Osteoblast (primary cell): ENCODE measurements at regions not wholly inside any gene's neighbourhood (a gene's known extent, or its start where the extent isn't known, plus 50 kb on each side); places are given as distances from the start of the nearest gene placed in this dataset.

Experiments
- DNase-seq: peaks from one replicate; pipeline ENCODE4 v3.0.0; 2011; ENCODE audit warnings: low spot score, mixed read lengths; ENCODE audit not compliant: insufficient read length; ENCODE audit errors: missing footprints
- H2AFZ ChIP-seq: 2 replicates; pipeline ENCODE4 v1.6.0; 2011; ENCODE audit warnings: mild to moderate bottlenecking, low read length
- H3K27ac ChIP-seq: 2 replicates; pipeline ENCODE4 v1.5.1; 2011; ENCODE audit warnings: mild to moderate bottlenecking, low read depth, low read length, moderate library complexity
- H3K27me3 ChIP-seq: 2 replicates; pipeline ENCODE4 v1.6.0; 2012; ENCODE audit warnings: mild to moderate bottlenecking, control low read depth, inconsistent platforms, low read length, moderate library complexity; ENCODE audit not compliant: insufficient read depth
- H3K36me3 ChIP-seq: 2 replicates; pipeline ENCODE4 v1.5.1; 2011; ENCODE audit warnings: mild to moderate bottlenecking, low read length, control low read depth, moderate library complexity; ENCODE audit not compliant: insufficient read depth
- H3K4me1 ChIP-seq: 2 replicates; pipeline ENCODE4 v1.5.1; 2011; ENCODE audit warnings: mild to moderate bottlenecking, low read length, control low read depth, moderate library complexity; ENCODE audit not compliant: insufficient read depth
- H3K4me2 ChIP-seq: 2 replicates; pipeline ENCODE4 v1.6.0; 2011; ENCODE audit warnings: mild to moderate bottlenecking, low read length; ENCODE audit not compliant: insufficient read depth
- H3K4me3 ChIP-seq: fragments of 200-600 bp; sonication (generic); 3 replicates; pipeline ENCODE4 v1.5.1; 2012; ENCODE audit warnings: mild to moderate bottlenecking, low read length, inconsistent platforms; ENCODE audit not compliant: insufficient read depth
- H3K79me2 ChIP-seq: 2 replicates; pipeline ENCODE4 v1.6.0; 2012; ENCODE audit warnings: mild to moderate bottlenecking, low read length, control low read depth, inconsistent platforms; ENCODE audit not compliant: insufficient read depth
- H3K9me3 ChIP-seq: 2 replicates; pipeline ENCODE4 v1.5.1; 2011; ENCODE audit warnings: low read depth, low read length, control low read depth
- H4K20me1 ChIP-seq: 2 replicates; pipeline ENCODE4 v1.6.0; 2012; ENCODE audit warnings: mild to moderate bottlenecking, low read length, control low read depth; ENCODE audit not compliant: insufficient read depth
- TF ChIP-seq, protein P1 (sequence below): IDR thresholded peaks from 2 replicates; pipeline ENCODE4 v1.5.1; 2011; ENCODE audit warnings: mild to moderate bottlenecking, low read depth, low read length, moderate library complexity; ENCODE audit errors: extremely low read depth

DNA sequence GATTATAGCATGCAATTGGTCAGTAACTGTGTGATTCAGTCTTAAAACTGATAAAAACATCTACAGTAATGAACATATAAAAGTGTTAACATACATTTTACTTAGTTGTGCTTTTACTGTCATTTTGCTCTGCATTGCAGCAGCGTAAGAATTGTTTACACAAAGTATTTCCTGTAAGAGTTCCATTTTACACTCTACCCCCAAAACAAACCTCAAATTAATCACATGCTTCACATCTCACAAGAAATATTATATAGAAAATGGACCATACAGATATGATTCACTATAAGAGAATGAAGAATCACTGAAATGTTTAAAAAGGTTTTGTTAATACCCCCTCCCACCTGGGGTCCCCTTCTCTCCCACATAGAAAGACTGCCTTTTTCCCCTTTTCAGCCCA is 225.9 kb upstream of the LRRN1 start:
- Histone ChIP-seq H3K4me1 (no peaks in the 10 kb centered on the region), H3K9me3 (no peaks in the 10 kb centered on the region), H3K27me3 (no peaks in the 10 kb centered on the region), H3K4me3 (no peak overlapping the region), H3K36me3 (no peaks in the 10 kb centered on the region), H4K20me1 (no peaks in the 10 kb centered on the region), H2AFZ (no peak overlapping the region), H3K4me2 (no peak overlapping the region), H3K79me2 (no peaks in the 10 kb centered on the region), H3K27ac (no peak overlapping the region)
- TF ChIP-seq, protein P1, sequence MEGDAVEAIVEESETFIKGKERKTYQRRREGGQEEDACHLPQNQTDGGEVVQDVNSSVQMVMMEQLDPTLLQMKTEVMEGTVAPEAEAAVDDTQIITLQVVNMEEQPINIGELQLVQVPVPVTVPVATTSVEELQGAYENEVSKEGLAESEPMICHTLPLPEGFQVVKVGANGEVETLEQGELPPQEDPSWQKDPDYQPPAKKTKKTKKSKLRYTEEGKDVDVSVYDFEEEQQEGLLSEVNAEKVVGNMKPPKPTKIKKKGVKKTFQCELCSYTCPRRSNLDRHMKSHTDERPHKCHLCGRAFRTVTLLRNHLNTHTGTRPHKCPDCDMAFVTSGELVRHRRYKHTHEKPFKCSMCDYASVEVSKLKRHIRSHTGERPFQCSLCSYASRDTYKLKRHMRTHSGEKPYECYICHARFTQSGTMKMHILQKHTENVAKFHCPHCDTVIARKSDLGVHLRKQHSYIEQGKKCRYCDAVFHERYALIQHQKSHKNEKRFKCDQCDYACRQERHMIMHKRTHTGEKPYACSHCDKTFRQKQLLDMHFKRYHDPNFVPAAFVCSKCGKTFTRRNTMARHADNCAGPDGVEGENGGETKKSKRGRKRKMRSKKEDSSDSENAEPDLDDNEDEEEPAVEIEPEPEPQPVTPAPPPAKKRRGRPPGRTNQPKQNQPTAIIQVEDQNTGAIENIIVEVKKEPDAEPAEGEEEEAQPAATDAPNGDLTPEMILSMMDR, result no peak
- DNase-seq, result no peak

DNA sequence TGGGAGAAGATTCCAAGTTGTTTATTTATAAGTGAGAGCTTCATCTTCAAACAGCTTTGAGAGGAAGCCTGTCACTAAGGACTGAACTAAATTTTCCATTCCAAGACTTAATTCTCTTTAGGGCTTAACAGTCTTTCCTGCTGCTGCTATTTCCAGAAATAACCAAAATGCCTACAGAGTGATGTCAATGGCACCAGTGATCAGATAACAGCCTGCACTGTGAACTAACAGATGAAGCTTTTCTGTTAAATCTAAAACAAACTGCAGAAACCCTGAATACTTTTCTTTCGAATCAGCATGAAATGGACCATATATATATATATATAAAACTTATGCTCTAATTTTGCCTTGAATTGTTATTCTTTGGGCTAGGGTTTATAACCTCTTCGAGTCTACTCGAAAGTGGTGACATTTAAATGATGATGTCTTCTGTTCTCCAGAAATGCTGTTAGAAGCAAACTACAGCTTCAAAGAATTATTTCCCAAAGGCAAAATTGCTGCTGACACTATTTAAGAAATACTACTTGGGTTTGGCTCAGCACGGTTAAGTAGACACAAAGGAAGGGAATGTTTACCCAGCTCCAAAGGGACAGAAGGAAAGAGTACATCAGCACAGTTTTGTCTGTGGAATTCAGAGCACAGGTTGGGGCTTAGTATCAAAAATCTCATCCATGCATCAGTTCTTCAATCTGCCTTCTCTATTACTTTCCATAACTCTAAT is 238.5 kb upstream of the LRRN1 start:
- Histone ChIP-seq H3K79me2 (no peaks in the 10 kb centered on the region), H3K27ac (no peak overlapping the region)
- DNase-seq, result no peak

DNA sequence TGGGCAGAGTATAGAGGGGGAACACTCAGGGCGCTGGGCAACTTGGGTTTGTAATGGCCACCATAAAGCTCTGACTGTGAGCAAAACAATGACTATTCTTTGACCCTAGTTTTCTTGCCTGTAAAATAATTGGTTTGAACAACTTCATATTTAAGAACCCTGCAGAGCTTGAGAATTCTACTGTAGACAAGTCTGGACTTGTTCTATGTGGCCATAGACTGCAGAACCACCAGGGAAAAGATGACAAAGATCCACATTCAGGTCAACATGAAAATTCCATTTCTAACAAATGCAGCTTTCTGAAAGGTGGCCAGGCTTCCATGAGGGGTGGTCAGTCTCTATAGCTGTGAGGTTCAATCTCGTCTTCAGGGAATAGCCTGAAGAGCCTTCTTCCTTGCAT is 239.4 kb upstream of the LRRN1 start:
- H3K9me3 ChIP-seq, result no peaks in the 10 kb centered on the region
- no peak for DNase-seq
- H2AFZ ChIP-seq, result no peak overlapping the region
- no peaks in the 10 kb centered on the region for H4K20me1 ChIP-seq
- no peak overlapping the region for H3K4me3 ChIP-seq
- H3K4me1 ChIP-seq, result no peaks in the 10 kb centered on the region
- no peaks in the 10 kb centered on the region for H3K36me3 ChIP-seq
- no peak overlapping the region for H3K27ac ChIP-seq
- H3K4me2 ChIP-seq, result no peak overlapping the region
- TF ChIP-seq, protein P1, result no peak
- H3K79me2 ChIP-seq, result no peaks in the 10 kb centered on the region
- H3K27me3 ChIP-seq, result no peaks in the 10 kb centered on the region

More for the DNA sequence above, 238.5 kb upstream of the LRRN1 start:
- Histone ChIP-seq H3K9me3 (no peaks in the 10 kb centered on the region), H3K4me3 (no peak overlapping the region), H2AFZ (no peak overlapping the region), H4K20me1 (no peaks in the 10 kb centered on the region), H3K4me2 (no peak overlapping the region), H3K27me3 (no peaks in the 10 kb centered on the region), H3K36me3 (no peaks in the 10 kb centered on the region), H3K4me1 (no peaks in the 10 kb centered on the region)
- TF ChIP-seq, protein P1, result no peak

DNA sequence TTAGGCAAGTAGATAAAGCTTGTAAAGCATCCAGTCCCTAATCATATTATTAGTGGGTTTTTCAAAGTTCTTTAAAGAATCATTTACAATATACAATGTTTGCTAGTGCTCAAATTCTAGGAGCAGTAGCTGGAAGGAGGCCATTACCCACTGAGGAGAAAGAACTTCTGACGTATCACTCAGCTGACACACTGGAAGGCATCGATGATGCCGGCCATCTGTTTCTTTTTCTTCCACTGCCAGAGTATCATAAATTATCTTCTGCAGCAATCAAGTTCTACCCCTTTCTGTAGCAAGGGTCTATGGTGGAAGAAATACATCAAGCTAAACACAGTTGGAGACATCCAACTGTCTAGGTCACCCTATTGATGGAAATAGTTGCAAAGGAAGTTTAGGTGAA is 243.2 kb upstream of the LRRN1 start:
- H3K4me3 ChIP-seq, result no peak overlapping the region
- H2AFZ ChIP-seq, result no peak overlapping the region
- no peak overlapping the region for H3K4me2 ChIP-seq
- no peaks in the 10 kb centered on the region for H4K20me1 ChIP-seq
- no peaks in the 10 kb centered on the region for H3K27me3 ChIP-seq
- DNase-seq, result no peak
- no peaks in the 10 kb centered on the region for H3K79me2 ChIP-seq
- TF ChIP-seq, protein P1, result no peak
- no peaks in the 10 kb centered on the region for H3K4me1 ChIP-seq
- no peaks in the 10 kb centered on the region for H3K9me3 ChIP-seq
- no peak overlapping the region for H3K27ac ChIP-seq
- no peaks in the 10 kb centered on the region for H3K36me3 ChIP-seq
